ENCODE measurements at regions not wholly inside any gene's neighbourhood (a gene's known extent, or its start where the extent isn't known, plus 50 kb on each side); places are given as distances from the start of the nearest gene placed in this dataset.

GRCh38 chr7:156050636-156051569 lies 238.6 kb upstream of the SHH start:
- Histone ChIP-seq H3K9me3 (ENCODE audit: control insufficient read depth in 4 of 4, low read length in 3 of 4) (peaks cover 0 to 5% (median 0%) of the 10 kb centered on the region in 4 donors), H3K27ac (ENCODE audit: low read depth in 1 of 2, low read length in 2 of 2) (no peak overlapping the region), H3K4me1 (ENCODE audit: control insufficient read depth in 4 of 4, insufficient read depth in 4 of 4, low read length in 3 of 4) (no peaks in the 10 kb centered on the region), H3K9ac (ENCODE audit: low read depth in 1 of 2, low read length in 2 of 2) (no peak overlapping the region), H3K4me3 (ENCODE audit: low read depth in 1 of 3, low read length in 3 of 3) (no peak overlapping the region), H3K36me3 (ENCODE audit: control insufficient read depth in 4 of 4, insufficient read depth in 3 of 4, low read depth in 1 of 4, low read length in 3 of 4) (no peaks in the 10 kb centered on the region), H3K27me3 (ENCODE audit: control insufficient read depth in 4 of 4, insufficient read depth in 4 of 4, low read length in 3 of 4) (no peaks in the 10 kb centered on the region)
- TF ChIP-seq HNF4G (IDR thresholded peaks at IDR 0.05) (no peak), HNF4A (conservative IDR thresholded peaks at IDR 0.05) (no peak), RXRA (IDR thresholded peaks at IDR 0.05) (no peak), RAD21 (IDR thresholded peaks at IDR 0.05) (no peak)
- DNase-seq (ENCODE audit: low spot score), result no peak
- WGBS, result 87% methylated on average over 19 of the region's 19 CpGs

- H3K36me3 ChIP-seq (ENCODE audit: control insufficient read depth in 4 of 4, insufficient read depth in 3 of 4, low read depth in 1 of 4, low read length in 3 of 4), result no peaks in the 10 kb centered on the region
- no peak overlapping the region for H3K4me3 ChIP-seq (ENCODE audit: low read depth in 1 of 3, low read length in 3 of 3)
- H3K9me3 ChIP-seq (ENCODE audit: control insufficient read depth in 4 of 4, low read length in 3 of 4), result peaks cover 0 to 5% (median 0%) of the 10 kb centered on the region in 4 donors
- no peak overlapping the region for H3K9ac ChIP-seq (ENCODE audit: low read depth in 1 of 2, low read length in 2 of 2)
- no peak overlapping the region for H3K27ac ChIP-seq (ENCODE audit: low read depth in 1 of 2, low read length in 2 of 2)
- DNase-seq (ENCODE audit: low spot score), result no peak
- TF ChIP-seq HNF4A (conservative IDR thresholded peaks at IDR 0.05), result no peak
- WGBS, result 89% methylated on average over 8 of the region's 8 CpGs
- no peaks in the 10 kb centered on the region for H3K4me1 ChIP-seq (ENCODE audit: control insufficient read depth in 4 of 4, insufficient read depth in 4 of 4, low read length in 3 of 4)
- no peaks in the 10 kb centered on the region for H3K27me3 ChIP-seq (ENCODE audit: control insufficient read depth in 4 of 4, insufficient read depth in 4 of 4, low read length in 3 of 4)
Measured at GRCh38 chr7:156049366-156049765, 237.1 kb upstream of the SHH start.

- Histone ChIP-seq H3K4me1 (ENCODE audit: control insufficient read depth in 4 of 4, insufficient read depth in 4 of 4, low read length in 3 of 4) (no peaks in the 10 kb centered on the region), H3K36me3 (ENCODE audit: control insufficient read depth in 4 of 4, insufficient read depth in 3 of 4, low read depth in 1 of 4, low read length in 3 of 4) (no peaks in the 10 kb centered on the region), H3K9ac (ENCODE audit: low read depth in 1 of 2, low read length in 2 of 2) (no peak overlapping the region), H3K4me3 (ENCODE audit: low read depth in 1 of 3, low read length in 3 of 3) (no peak overlapping the region), H3K27me3 (ENCODE audit: control insufficient read depth in 4 of 4, insufficient read depth in 4 of 4, low read length in 3 of 4) (no peaks in the 10 kb centered on the region), H3K27ac (ENCODE audit: low read depth in 1 of 2, low read length in 2 of 2) (no peak overlapping the region), H3K9me3 (ENCODE audit: control insufficient read depth in 4 of 4, low read length in 3 of 4) (peaks cover 0 to 5% (median 0%) of the 10 kb centered on the region in 4 donors)
- WGBS, result 92% methylated on average over 19 of the region's 19 CpGs
- TF ChIP-seq TAF1 (conservative IDR thresholded peaks at IDR 0.05), result no peak
- TF ChIP-seq HNF4A (conservative IDR thresholded peaks at IDR 0.05), result no peak
- TF ChIP-seq ATF3 (IDR thresholded peaks at IDR 0.05), result no peak
- no peak for TF ChIP-seq FOXA1 (IDR thresholded peaks at IDR 0.05)
- no peak for TF ChIP-seq ZBTB33 (IDR thresholded peaks at IDR 0.05)
- no peak for TF ChIP-seq SP1 (IDR thresholded peaks at IDR 0.05)
- no peak for TF ChIP-seq REST (IDR thresholded peaks at IDR 0.05)
- no peak for TF ChIP-seq RXRA (IDR thresholded peaks at IDR 0.05)
- TF ChIP-seq EGR1 (IDR thresholded peaks at IDR 0.05; ENCODE audit: low read depth in 2 of 2), result no peak
- no peak for DNase-seq (ENCODE audit: low spot score)
Measured at GRCh38 chr7:156046031-156046560, 233.8 kb upstream of the SHH start.
